K562 (cell line): ENCODE measurements at regions not wholly inside any gene's neighbourhood (a gene's known extent, or its start where the extent isn't known, plus 50 kb on each side); places are given as distances from the start of the nearest gene placed in this dataset.

ENCODE experiments used
- CHD2 ChIP-seq: IDR thresholded peaks from 2 replicates; pipeline ENCODE4 v1.6.1; 2011; ENCODE audit warnings: low read depth, low read length
- CREM ChIP-seq: IDR thresholded peaks from 2 replicates; pipeline ENCODE4 v1.6.1; 2014; ENCODE audit warnings: antibody characterized with exemption, low read depth
- CTCF ChIP-seq, 3 experiments: IDR thresholded peaks in 2 of 3; conservative IDR thresholded peaks in 1 of 3; 2 replicates each; pipeline ENCODE4 v1.5.1; 2011 to 2012; ENCODE audit warnings: low read length in 3 of 3, mild to moderate bottlenecking in 3 of 3, control low read depth in 2 of 3, improper control_type of control experiment in 1 of 3, inconsistent platforms in 1 of 3, low read depth in 1 of 3, mixed read lengths in 1 of 3, moderate library complexity in 1 of 3; ENCODE audit not compliant: insufficient read depth in 2 of 3
- EP300 ChIP-seq: IDR thresholded peaks from 2 replicates; pipeline ENCODE4 v1.6.1; 2012; ENCODE audit warnings: low read length, improper control_type of control experiment
- GABPB1 ChIP-seq: sonication (generic); formaldehyde crosslinking; IDR thresholded peaks from 2 replicates; pipeline ENCODE4 v1.8.0; 2022; ENCODE audit warnings: mild to moderate bottlenecking, missing genetic modification reagents
- POLR2AphosphoS2 ChIP-seq: IDR thresholded peaks from 2 replicates; pipeline ENCODE4 v1.6.1; 2012; ENCODE audit warnings: low read length, improper control_type of control experiment
- TRIM24 ChIP-seq, 2 experiments: fragments of 450-650 bp; IDR thresholded peaks; 2 replicates each; pipeline ENCODE4 v1.6.1; 2016
- ZNF263 ChIP-seq: sonication (generic); formaldehyde crosslinking; IDR thresholded peaks from 2 replicates; pipeline ENCODE4 v1.8.0; 2022; ENCODE audit warnings: mild to moderate bottlenecking, missing genetic modification reagents, borderline replicate concordance
- TF ChIP-seq, protein P1 (sequence below): sonication (generic); formaldehyde crosslinking; IDR thresholded peaks from 2 replicates; pipeline ENCODE4 v1.9.0; 2022; ENCODE audit warnings: mild to moderate bottlenecking, missing genetic modification reagents

GRCh38 chr20:39309458-39309857 lies 347.3 kb downstream of the DHX35 start:
- no peak for TF ChIP-seq CTCF (IDR thresholded peaks at IDR 0.05 in 2 of 3, conservative IDR thresholded peaks at IDR 0.05 in 1 of 3; ENCODE audit: insufficient read depth in 2 of 3, low read depth in 1 of 3, low read length in 3 of 3)
- TF ChIP-seq ZNF263 (CRISPR knock-in tag): no peak
- TF ChIP-seq CHD2: no peak
- no peak for TF ChIP-seq POLR2AphosphoS2
- TF ChIP-seq TRIM24 (IDR thresholded peaks at IDR 0.05): no peak
- no peak for TF ChIP-seq CREM
- no peak for TF ChIP-seq GABPB1 (CRISPR knock-in tag)
- TF ChIP-seq, protein P1, sequence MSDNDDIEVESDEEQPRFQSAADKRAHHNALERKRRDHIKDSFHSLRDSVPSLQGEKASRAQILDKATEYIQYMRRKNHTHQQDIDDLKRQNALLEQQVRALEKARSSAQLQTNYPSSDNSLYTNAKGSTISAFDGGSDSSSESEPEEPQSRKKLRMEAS (CRISPR knock-in tag): no peak
- no peak for TF ChIP-seq EP300
